ENCODE measurements at regions not wholly inside any gene's neighbourhood (a gene's known extent, or its start where the extent isn't known, plus 50 kb on each side); places are given as distances from the start of the nearest gene placed in this dataset.
"Not testable (repeated sequence)": the region's sequence is repeated elsewhere in the genome, so short reads cannot be mapped to it uniquely, and the experiment has no call there.

- no peak for TF ChIP-seq CTCF (IDR thresholded peaks at IDR 0.05; ENCODE audit: insufficient read depth, low read depth, low read length)
- H3K4me3 ChIP-seq (ENCODE audit: low read depth, low read length) = no peak overlapping the region
- peak; percentile 8 for DNase-seq (ENCODE audit: low read depth)
Observed at GRCh38 chr1:143720087-143721023, 251.4 kb downstream of the FAM72C start.

GRCh38 chr1:143718524-143718923 lies 253.3 kb downstream of the FAM72C start:
- TF ChIP-seq CTCF (IDR thresholded peaks at IDR 0.05; ENCODE audit: insufficient read depth, low read depth, low read length) = no peak
- H3K4me3 ChIP-seq (ENCODE audit: low read depth, low read length) = no peak overlapping the region
- no peak for DNase-seq (ENCODE audit: low read depth)

GRCh38 chr1:143718021-143718420 lies 253.8 kb downstream of the FAM72C start:
- no peak for DNase-seq (ENCODE audit: low read depth)
- no peak overlapping the region for H3K4me3 ChIP-seq (ENCODE audit: low read depth, low read length)
- no peak for TF ChIP-seq CTCF (IDR thresholded peaks at IDR 0.05; ENCODE audit: insufficient read depth, low read depth, low read length)

GRCh38 chr1:143717434-143717833 lies 254.4 kb downstream of the FAM72C start:
- no peak for DNase-seq (ENCODE audit: low read depth)
- no peak overlapping the region for H3K4me3 ChIP-seq (ENCODE audit: low read depth, low read length)
- no peak for TF ChIP-seq CTCF (IDR thresholded peaks at IDR 0.05; ENCODE audit: insufficient read depth, low read depth, low read length)

DNA sequence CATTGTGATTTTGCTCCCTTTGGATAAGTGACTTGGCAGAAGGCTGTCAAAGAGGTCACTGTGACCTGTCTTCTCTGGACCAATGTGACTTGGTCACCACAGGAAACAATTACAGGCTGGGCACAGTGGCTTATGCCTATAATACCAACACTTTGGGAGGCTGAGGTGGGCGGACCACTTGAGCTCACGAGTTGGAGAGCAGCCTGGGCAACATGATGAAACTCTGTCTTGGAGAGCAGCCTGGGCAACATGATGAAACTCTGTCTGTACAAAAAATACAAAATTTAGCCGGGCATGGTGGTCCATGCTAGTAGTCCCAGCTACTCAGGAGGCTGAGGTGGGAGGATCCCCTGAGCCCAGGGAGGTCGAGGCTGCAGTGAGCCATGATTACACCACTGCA lies 256.9 kb downstream of the FAM72C start:
- not testable (repeated sequence) for DNase-seq (ENCODE audit: low read depth); H3K4me3 ChIP-seq (ENCODE audit: low read depth, low read length)

- not testable (repeated sequence) for H3K4me3 ChIP-seq (ENCODE audit: low read depth, low read length)
- peak; percentile 49 for TF ChIP-seq CTCF (IDR thresholded peaks at IDR 0.05; ENCODE audit: insufficient read depth, low read depth, low read length)
- peak; percentile 11 for DNase-seq (ENCODE audit: low read depth)
Observed at GRCh38 chr1:143709606-143710259, 262.1 kb downstream of the FAM72C start.

- DNase-seq (ENCODE audit: low read depth); H3K4me3 ChIP-seq (ENCODE audit: low read depth, low read length): not testable (repeated sequence)
Observed at GRCh38 chr1:143702739-143703138, 269.0 kb downstream of the FAM72C start.

All from fibroblast of villous mesenchyme (primary cell).